Brain microvascular endothelial cell (primary cell): ENCODE measurements at regions not wholly inside any gene's neighbourhood (a gene's known extent, or its start where the extent isn't known, plus 50 kb on each side); places are given as distances from the start of the nearest gene placed in this dataset.

Experiments
- DNase-seq: peaks from one replicate; pipeline ENCODE4 v3.0.0-alpha.2; 2020
- H3K27ac ChIP-seq: fragments of 250-450 bp; sonication (Bioruptor Pico); 2 replicates; pipeline ENCODE4 v1.5.1; 2020; ENCODE audit warnings: mild to moderate bottlenecking, moderate library complexity
- H3K27me3 ChIP-seq: fragments of 250-450 bp; sonication (Bioruptor Pico); replicated peaks from 2 replicates; pipeline ENCODE4 v1.5.1; 2020; ENCODE audit warnings: mild to moderate bottlenecking
- H3K36me3 ChIP-seq: fragments of 250-450 bp; sonication (Bioruptor Pico); replicated peaks from 2 replicates; pipeline ENCODE4 v1.5.1; 2020; ENCODE audit warnings: mild to moderate bottlenecking
- H3K4me3 ChIP-seq: 2 replicates; pipeline ENCODE4 v1.5.1; 2011; ENCODE audit warnings: low read depth, mild to moderate bottlenecking, control low read depth, low read length, moderate library complexity
- in situ Hi-C: cut with HindIII; loops from 2 replicates; pipeline ENCODE4 v1.10.0; 2017; ENCODE audit warnings: low sequenced_read_pairs, low pct_ligation_motif_present
- TF ChIP-seq, protein P1 (sequence below): IDR thresholded peaks from 2 replicates; pipeline ENCODE4 v1.5.1; 2011; ENCODE audit warnings: low read depth, mild to moderate bottlenecking, moderate library complexity, low read length, control low read depth, inconsistent platforms; ENCODE audit errors: missing control alignments

DNA sequence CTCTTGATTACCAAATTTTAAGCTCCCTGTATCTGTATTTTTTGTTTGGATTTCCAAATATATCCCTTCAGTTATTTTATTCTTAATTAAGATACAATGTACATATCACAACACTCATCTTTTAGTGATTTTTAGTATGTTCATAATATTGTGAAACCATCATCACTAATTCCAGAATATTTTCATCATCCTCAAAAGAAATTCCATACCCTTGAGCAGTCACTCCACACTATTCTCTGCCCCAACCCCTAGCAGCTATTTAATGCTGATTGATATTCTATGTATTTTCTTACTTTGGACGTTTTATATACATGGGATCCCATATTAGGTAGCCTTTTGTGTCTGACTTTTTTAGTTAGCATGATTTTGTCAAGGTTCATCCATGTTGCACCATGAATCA, 127.4 kb upstream of the SLC8A1 start:
- no peak for DNase-seq
- no peak overlapping the region for H3K4me3 ChIP-seq
- TF ChIP-seq, protein P1, sequence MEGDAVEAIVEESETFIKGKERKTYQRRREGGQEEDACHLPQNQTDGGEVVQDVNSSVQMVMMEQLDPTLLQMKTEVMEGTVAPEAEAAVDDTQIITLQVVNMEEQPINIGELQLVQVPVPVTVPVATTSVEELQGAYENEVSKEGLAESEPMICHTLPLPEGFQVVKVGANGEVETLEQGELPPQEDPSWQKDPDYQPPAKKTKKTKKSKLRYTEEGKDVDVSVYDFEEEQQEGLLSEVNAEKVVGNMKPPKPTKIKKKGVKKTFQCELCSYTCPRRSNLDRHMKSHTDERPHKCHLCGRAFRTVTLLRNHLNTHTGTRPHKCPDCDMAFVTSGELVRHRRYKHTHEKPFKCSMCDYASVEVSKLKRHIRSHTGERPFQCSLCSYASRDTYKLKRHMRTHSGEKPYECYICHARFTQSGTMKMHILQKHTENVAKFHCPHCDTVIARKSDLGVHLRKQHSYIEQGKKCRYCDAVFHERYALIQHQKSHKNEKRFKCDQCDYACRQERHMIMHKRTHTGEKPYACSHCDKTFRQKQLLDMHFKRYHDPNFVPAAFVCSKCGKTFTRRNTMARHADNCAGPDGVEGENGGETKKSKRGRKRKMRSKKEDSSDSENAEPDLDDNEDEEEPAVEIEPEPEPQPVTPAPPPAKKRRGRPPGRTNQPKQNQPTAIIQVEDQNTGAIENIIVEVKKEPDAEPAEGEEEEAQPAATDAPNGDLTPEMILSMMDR = no peak
- no peaks in the 10 kb centered on the region for H3K36me3 ChIP-seq
- H3K27me3 ChIP-seq = no peaks in the 10 kb centered on the region
- in situ Hi-C loops = no loop called here
- no peak overlapping the region for H3K27ac ChIP-seq

DNA sequence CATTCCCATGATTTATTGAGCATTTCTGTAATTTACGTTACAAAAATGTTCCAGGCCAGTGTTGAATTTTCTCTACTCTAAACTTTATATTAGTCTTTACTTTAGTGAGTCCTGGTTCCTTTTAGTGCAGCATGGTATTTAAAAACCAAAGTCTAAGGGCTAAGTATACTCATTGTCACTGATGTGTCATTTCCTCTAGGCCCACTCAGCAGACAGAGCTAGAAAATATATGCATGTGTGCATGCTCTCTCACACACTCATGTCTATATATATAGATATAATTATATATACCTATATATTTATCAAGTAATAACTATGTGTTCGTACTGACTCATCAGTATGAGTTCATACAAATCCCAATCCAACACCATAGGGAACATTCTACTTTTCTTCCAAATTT, 132.5 kb upstream of the SLC8A1 start:
- peak; percentile 24 for DNase-seq
- TF ChIP-seq, protein P1 = no peak
- Histone ChIP-seq H3K36me3 (no peaks in the 10 kb centered on the region), H3K27me3 (no peaks in the 10 kb centered on the region), H3K4me3 (no peak overlapping the region), H3K27ac (no peak overlapping the region)
- in situ Hi-C loops = no loop called here

DNA sequence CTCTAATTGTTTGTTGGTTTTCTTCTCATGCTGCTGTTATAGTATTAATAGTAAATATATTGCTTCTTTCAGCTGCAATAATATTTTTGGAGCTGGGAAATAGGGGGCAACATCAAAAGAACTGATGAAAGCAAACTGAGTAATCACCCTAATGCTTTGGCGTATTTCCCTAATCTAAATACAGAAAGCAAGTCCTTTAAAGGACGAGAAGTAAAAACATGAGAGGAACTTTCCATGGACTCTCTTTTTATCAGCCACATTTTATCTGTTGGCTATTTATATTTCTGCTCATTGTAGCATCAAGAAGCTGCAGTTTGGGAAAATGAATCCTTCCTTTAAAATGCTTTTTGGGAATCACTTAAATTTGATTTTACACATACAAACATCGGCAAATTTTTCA, 139.9 kb upstream of the SLC8A1 start:
- TF ChIP-seq, protein P1 = no peak
- no peak overlapping the region for H3K4me3 ChIP-seq

DNA sequence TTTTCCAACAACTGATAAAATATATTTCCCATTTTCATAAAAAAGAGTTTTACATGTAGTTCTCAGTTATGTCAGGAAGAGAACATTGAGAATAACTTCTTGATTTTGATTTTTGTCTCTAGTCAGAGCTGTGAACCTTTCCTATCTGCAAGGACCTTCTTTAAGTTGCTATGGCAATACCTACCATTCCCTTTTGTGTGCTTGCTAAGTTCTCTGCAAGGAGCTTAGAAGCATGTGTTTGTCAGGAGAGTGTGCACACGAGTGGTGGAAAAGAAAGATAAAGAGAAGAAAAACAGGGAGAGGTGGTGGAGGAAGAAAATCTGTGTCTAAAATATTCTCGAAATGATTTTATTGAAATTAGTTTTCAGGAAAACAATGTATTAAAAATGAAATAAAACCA, 140.3 kb upstream of the SLC8A1 start:
- in situ Hi-C loops = no loop called here
- H3K36me3 ChIP-seq = no peaks in the 10 kb centered on the region
- no peak overlapping the region for H3K4me3 ChIP-seq
- H3K27me3 ChIP-seq = no peaks in the 10 kb centered on the region
- TF ChIP-seq, protein P1 = no peak
- DNase-seq = no peak
- no peak overlapping the region for H3K27ac ChIP-seq

More for the DNA sequence above, 139.9 kb upstream of the SLC8A1 start:
- H3K36me3 ChIP-seq = no peaks in the 10 kb centered on the region
- H3K27me3 ChIP-seq = no peaks in the 10 kb centered on the region
- DNase-seq = no peak
- H3K27ac ChIP-seq = no peak overlapping the region
- in situ Hi-C loops = no loop called here

DNA sequence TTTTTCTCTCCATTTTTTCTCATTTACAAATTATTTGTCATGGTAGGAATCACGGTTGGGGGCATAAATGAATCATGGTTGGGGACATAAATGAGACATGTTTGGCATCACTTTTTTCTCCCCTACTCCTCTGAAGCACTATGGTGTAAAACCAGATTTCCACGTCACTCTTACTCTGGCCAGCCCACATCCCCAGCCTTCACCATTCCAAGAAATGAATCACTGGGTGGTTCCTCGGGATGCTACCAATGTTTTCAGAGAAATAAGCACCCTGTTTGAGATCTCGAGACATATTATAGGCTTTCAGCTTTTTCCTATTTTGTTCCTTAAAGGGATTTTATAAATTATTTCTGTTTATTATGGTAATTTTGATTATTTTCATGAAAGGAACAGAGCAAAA, 155.0 kb upstream of the SLC8A1 start:
- Histone ChIP-seq H3K27me3 (no peaks in the 10 kb centered on the region), H3K36me3 (no peaks in the 10 kb centered on the region), H3K4me3 (no peak overlapping the region), H3K27ac (no peak overlapping the region)
- in situ Hi-C loops = no loop called here
- TF ChIP-seq, protein P1 = no peak
- DNase-seq = peak; percentile 7

DNA sequence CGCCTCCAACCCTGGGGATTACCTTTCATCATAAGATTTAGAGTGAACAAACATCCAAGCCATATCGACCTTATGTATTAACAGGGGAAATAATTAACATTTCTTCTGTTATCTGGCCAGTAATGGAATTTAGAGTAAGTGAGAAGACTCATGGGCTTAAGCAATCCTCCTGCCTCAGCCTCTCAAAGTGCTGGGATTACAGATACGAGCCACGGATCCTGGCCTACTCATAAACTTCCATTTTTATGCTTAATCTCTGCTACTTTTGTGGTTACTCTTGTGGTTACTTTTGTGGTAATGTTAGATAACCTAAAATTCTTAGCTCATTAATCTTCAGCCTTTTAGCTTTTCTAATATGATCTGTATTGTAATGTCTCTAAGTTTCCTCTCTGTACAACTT, 159.3 kb upstream of the SLC8A1 start:
- no peak overlapping the region for H3K4me3 ChIP-seq
- no peaks in the 10 kb centered on the region for H3K36me3 ChIP-seq
- no peak for DNase-seq
- TF ChIP-seq, protein P1 = no peak
- no peaks in the 10 kb centered on the region for H3K27me3 ChIP-seq
- in situ Hi-C loops = no loop called here
- no peak overlapping the region for H3K27ac ChIP-seq
